Osteoblast (primary cell): ENCODE measurements at regions not wholly inside any gene's neighbourhood (a gene's known extent, or its start where the extent isn't known, plus 50 kb on each side); places are given as distances from the start of the nearest gene placed in this dataset.

Experiments used
- DNase-seq: peaks from one replicate; pipeline ENCODE4 v3.0.0; 2011; ENCODE audit warnings: low spot score, mixed read lengths; ENCODE audit not compliant: insufficient read length; ENCODE audit errors: missing footprints
- H2AFZ ChIP-seq: 2 replicates; pipeline ENCODE4 v1.6.0; 2011; ENCODE audit warnings: mild to moderate bottlenecking, low read length
- H3K27ac ChIP-seq: 2 replicates; pipeline ENCODE4 v1.5.1; 2011; ENCODE audit warnings: mild to moderate bottlenecking, low read depth, low read length, moderate library complexity
- H3K27me3 ChIP-seq: 2 replicates; pipeline ENCODE4 v1.6.0; 2012; ENCODE audit warnings: mild to moderate bottlenecking, control low read depth, inconsistent platforms, low read length, moderate library complexity; ENCODE audit not compliant: insufficient read depth
- H3K36me3 ChIP-seq: 2 replicates; pipeline ENCODE4 v1.5.1; 2011; ENCODE audit warnings: mild to moderate bottlenecking, low read length, control low read depth, moderate library complexity; ENCODE audit not compliant: insufficient read depth
- H3K4me1 ChIP-seq: 2 replicates; pipeline ENCODE4 v1.5.1; 2011; ENCODE audit warnings: mild to moderate bottlenecking, low read length, control low read depth, moderate library complexity; ENCODE audit not compliant: insufficient read depth
- H3K4me2 ChIP-seq: 2 replicates; pipeline ENCODE4 v1.6.0; 2011; ENCODE audit warnings: mild to moderate bottlenecking, low read length; ENCODE audit not compliant: insufficient read depth
- H3K4me3 ChIP-seq: fragments of 200-600 bp; sonication (generic); 3 replicates; pipeline ENCODE4 v1.5.1; 2012; ENCODE audit warnings: mild to moderate bottlenecking, low read length, inconsistent platforms; ENCODE audit not compliant: insufficient read depth
- H3K79me2 ChIP-seq: 2 replicates; pipeline ENCODE4 v1.6.0; 2012; ENCODE audit warnings: mild to moderate bottlenecking, low read length, control low read depth, inconsistent platforms; ENCODE audit not compliant: insufficient read depth
- H3K9me3 ChIP-seq: 2 replicates; pipeline ENCODE4 v1.5.1; 2011; ENCODE audit warnings: low read depth, low read length, control low read depth
- H4K20me1 ChIP-seq: 2 replicates; pipeline ENCODE4 v1.6.0; 2012; ENCODE audit warnings: mild to moderate bottlenecking, low read length, control low read depth; ENCODE audit not compliant: insufficient read depth
- CTCF ChIP-seq: IDR thresholded peaks from 2 replicates; pipeline ENCODE4 v1.5.1; 2011; ENCODE audit warnings: mild to moderate bottlenecking, low read depth, low read length, moderate library complexity; ENCODE audit errors: extremely low read depth

- no peaks in the 10 kb centered on the region for H3K4me1 ChIP-seq
- no peaks in the 10 kb centered on the region for H3K79me2 ChIP-seq
- TF ChIP-seq CTCF = no peak
- H3K4me2 ChIP-seq = no peak overlapping the region
- H3K27me3 ChIP-seq = no peaks in the 10 kb centered on the region
- no peak overlapping the region for H3K4me3 ChIP-seq
- no peak overlapping the region for H2AFZ ChIP-seq
- H3K36me3 ChIP-seq = no peaks in the 10 kb centered on the region
- H4K20me1 ChIP-seq = no peaks in the 10 kb centered on the region
- DNase-seq = no peak
- no peak overlapping the region for H3K27ac ChIP-seq
- no peaks in the 10 kb centered on the region for H3K9me3 ChIP-seq
These were observed 983.5 kb downstream of the BRD1 start for GRCh38 chr22:48844056-48844675.

- Histone ChIP-seq H3K79me2 (no peaks in the 10 kb centered on the region), H3K4me1 (no peaks in the 10 kb centered on the region), H3K27me3 (no peaks in the 10 kb centered on the region), H3K36me3 (no peaks in the 10 kb centered on the region), H2AFZ (no peak overlapping the region), H3K4me3 (no peak overlapping the region), H3K9me3 (no peaks in the 10 kb centered on the region), H4K20me1 (no peaks in the 10 kb centered on the region), H3K4me2 (no peak overlapping the region), H3K27ac (no peak overlapping the region)
- DNase-seq = no peak
- TF ChIP-seq CTCF = no peak
These were observed 984.0 kb downstream of the BRD1 start for GRCh38 chr22:48843640-48844039.

- Histone ChIP-seq H3K27ac (no peak overlapping the region), H3K79me2 (no peaks in the 10 kb centered on the region), H3K4me2 (no peak overlapping the region), H3K4me3 (no peak overlapping the region), H3K27me3 (no peaks in the 10 kb centered on the region), H2AFZ (no peak overlapping the region), H4K20me1 (no peaks in the 10 kb centered on the region), H3K36me3 (no peaks in the 10 kb centered on the region), H3K9me3 (no peaks in the 10 kb centered on the region), H3K4me1 (no peaks in the 10 kb centered on the region)
- DNase-seq = no peak
- TF ChIP-seq CTCF = no peak
These were observed 984.7 kb downstream of the BRD1 start for GRCh38 chr22:48842976-48843375.

GRCh38 chr22:48842583-48842945 is 985.1 kb downstream of the BRD1 start:
- H4K20me1 ChIP-seq = no peaks in the 10 kb centered on the region
- H2AFZ ChIP-seq = no peak overlapping the region
- H3K79me2 ChIP-seq = no peaks in the 10 kb centered on the region
- H3K27ac ChIP-seq = no peak overlapping the region
- no peak for DNase-seq
- H3K4me1 ChIP-seq = no peaks in the 10 kb centered on the region
- TF ChIP-seq CTCF = no peak
- no peak overlapping the region for H3K4me3 ChIP-seq
- H3K36me3 ChIP-seq = no peaks in the 10 kb centered on the region
- H3K27me3 ChIP-seq = no peaks in the 10 kb centered on the region
- no peak overlapping the region for H3K4me2 ChIP-seq
- no peaks in the 10 kb centered on the region for H3K9me3 ChIP-seq
